CD4-positive, CD25-positive, alpha-beta regulatory T cell (primary cell): ENCODE measurements at regions not wholly inside any gene's neighbourhood (a gene's known extent, or its start where the extent isn't known, plus 50 kb on each side); places are given as distances from the start of the nearest gene placed in this dataset.

ENCODE experiments used
- ATAC-seq, 2 donors: fragments of 150-1000 bp; cut with Tn5 transposase; one replicate each; pipeline ENCODE4 v1.10.0; 2021; ENCODE audit warnings: low read depth in 2 of 2, moderate number of reproducible peaks in 2 of 2, moderate library complexity in 1 of 2
- DNase-seq, 3 donors: peaks; one replicate each; pipeline versions ENCODE4 v3.0.0 to v3.0.0-alpha.2; 2012 to 2022; ENCODE audit warnings: mixed read lengths in 1 of 3
- H3K27ac ChIP-seq: one replicate; pipeline ENCODE4 v1.7.0; 2013; ENCODE audit warnings: mild to moderate bottlenecking, low read length; ENCODE audit not compliant: insufficient read depth, poor library complexity, severe bottlenecking
- H3K27me3 ChIP-seq: one replicate; pipeline ENCODE4 v1.7.0; 2013; ENCODE audit warnings: low read length; ENCODE audit not compliant: control insufficient read depth, insufficient read depth
- H3K36me3 ChIP-seq: one replicate; pipeline ENCODE4 v1.7.0; 2013; ENCODE audit warnings: mild to moderate bottlenecking, low read length, moderate library complexity; ENCODE audit not compliant: control insufficient read depth, insufficient read depth
- H3K4me1 ChIP-seq: 2 replicates; pipeline ENCODE4 v1.7.0; 2013; ENCODE audit warnings: mild to moderate bottlenecking, low read length; ENCODE audit not compliant: insufficient read depth, control insufficient read depth, poor library complexity, severe bottlenecking
- H3K4me3 ChIP-seq: one replicate; pipeline ENCODE4 v1.7.0; 2013; ENCODE audit warnings: low read depth, mild to moderate bottlenecking, low read length, moderate library complexity
- H3K9me3 ChIP-seq, 2 experiments: 1 replicate in 1 of 2; 2 replicates in 1 of 2; pipeline ENCODE4 v1.7.0; 2013; ENCODE audit warnings: low read length in 2 of 2, mild to moderate bottlenecking in 1 of 2, moderate library complexity in 1 of 2; ENCODE audit not compliant: control insufficient read depth in 2 of 2
- H3K27ac Mint-ChIP-seq, 3 donors: one replicate each; pipeline ENCODE4 v1.8.0; 2020 to 2022; ENCODE audit warnings: mild to moderate bottlenecking in 3 of 3, mixed read lengths in 3 of 3, moderate library complexity in 2 of 3
- H3K27me3 Mint-ChIP-seq: one replicate; pipeline ENCODE4 v1.8.0; 2022; ENCODE audit warnings: mild to moderate bottlenecking, mixed read lengths
- H3K36me3 Mint-ChIP-seq: one replicate; pipeline ENCODE4 v1.8.0; 2020; ENCODE audit warnings: mixed read lengths
- H3K4me1 Mint-ChIP-seq, 4 donors: one replicate each; pipeline ENCODE4 v1.8.0; 2020 to 2022; ENCODE audit warnings: mixed read lengths in 4 of 4, mild to moderate bottlenecking in 1 of 4
- H3K4me3 Mint-ChIP-seq, 4 donors: one replicate each; pipeline ENCODE4 v1.8.0; 2020 to 2022; ENCODE audit warnings: mild to moderate bottlenecking in 4 of 4, mixed read lengths in 4 of 4, moderate library complexity in 3 of 4
- H3K9me3 Mint-ChIP-seq, 7 donors: one replicate each; pipeline ENCODE4 v1.8.0; 2020 to 2022; ENCODE audit warnings: mixed read lengths in 7 of 7, mild to moderate bottlenecking in 3 of 7, moderate library complexity in 2 of 7

GRCh38 chr2:144963031-144963430, 443.1 kb upstream of the ZEB2 start:
- Histone ChIP-seq H3K27me3 (no peaks in the 10 kb centered on the region), H3K27ac (no peak overlapping the region), H3K36me3 (no peaks in the 10 kb centered on the region), H3K4me3 (no peak overlapping the region), H3K4me1 (no peaks in the 10 kb centered on the region), H3K9me3 (no peaks in the 10 kb centered on the region)
- H3K27me3 Mint-ChIP-seq: no peaks in the 10 kb centered on the region
- no peak overlapping the region for H3K4me3 Mint-ChIP-seq
- peaks cover 0 to 17% (median 2%) of the 10 kb centered on the region in 7 donors for H3K9me3 Mint-ChIP-seq
- H3K36me3 Mint-ChIP-seq: no peaks in the 10 kb centered on the region
- no peaks in the 10 kb centered on the region for H3K4me1 Mint-ChIP-seq
- no peak for ATAC-seq
- no peak for DNase-seq
- H3K27ac Mint-ChIP-seq: no peak overlapping the region

DNA sequence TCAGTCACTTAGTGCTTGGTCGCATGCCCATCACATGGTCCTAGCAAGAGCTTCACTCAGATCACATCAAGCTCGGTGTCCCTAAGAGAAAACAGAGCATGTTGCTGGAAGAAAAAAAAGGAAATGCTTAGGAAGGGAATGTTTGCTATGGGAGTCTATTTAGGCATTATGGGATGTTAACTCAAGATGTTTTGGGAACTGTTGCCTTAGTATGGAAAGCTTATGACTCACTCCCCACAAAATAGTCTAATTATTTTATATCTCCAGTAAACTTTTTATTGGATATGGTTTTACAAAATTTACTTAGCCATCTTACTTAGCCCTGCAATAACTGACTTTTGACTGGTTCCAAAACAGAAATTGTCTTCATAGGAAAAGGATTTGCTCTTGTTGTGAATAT, 439.5 kb upstream of the ZEB2 start:
- Histone ChIP-seq H3K4me3 (no peak overlapping the region), H3K27ac (no peak overlapping the region), H3K27me3 (no peaks in the 10 kb centered on the region), H3K9me3 (no peaks in the 10 kb centered on the region), H3K36me3 (no peaks in the 10 kb centered on the region), H3K4me1 (no peaks in the 10 kb centered on the region)
- H3K9me3 Mint-ChIP-seq: peaks cover 0 to 7% (median 0%) of the 10 kb centered on the region in 7 donors
- no peak overlapping the region for H3K27ac Mint-ChIP-seq
- H3K27me3 Mint-ChIP-seq: no peaks in the 10 kb centered on the region
- no peaks in the 10 kb centered on the region for H3K36me3 Mint-ChIP-seq
- no peak overlapping the region for H3K4me3 Mint-ChIP-seq
- ATAC-seq: no peak
- no peaks in the 10 kb centered on the region for H3K4me1 Mint-ChIP-seq
- DNase-seq: no peak

GRCh38 chr2:144950899-144951560, 431.1 kb upstream of the ZEB2 start:
- H3K4me1 ChIP-seq: no peaks in the 10 kb centered on the region
- H3K4me3 Mint-ChIP-seq: no peak overlapping the region
- no peaks in the 10 kb centered on the region for H3K27me3 Mint-ChIP-seq
- H3K36me3 ChIP-seq: no peaks in the 10 kb centered on the region
- ATAC-seq: no peak
- H3K4me1 Mint-ChIP-seq: no peaks in the 10 kb centered on the region
- H3K4me3 ChIP-seq: no peak overlapping the region
- H3K27me3 ChIP-seq: no peaks in the 10 kb centered on the region
- no peak for DNase-seq
- H3K9me3 Mint-ChIP-seq: peaks cover 0 to 2% (median 0%) of the 10 kb centered on the region in 7 donors
- H3K27ac ChIP-seq: no peak overlapping the region
- no peaks in the 10 kb centered on the region for H3K9me3 ChIP-seq
- no peaks in the 10 kb centered on the region for H3K36me3 Mint-ChIP-seq
- no peak overlapping the region for H3K27ac Mint-ChIP-seq

- Histone ChIP-seq H3K27me3 (no peaks in the 10 kb centered on the region), H3K4me1 (no peaks in the 10 kb centered on the region), H3K36me3 (no peaks in the 10 kb centered on the region), H3K9me3 (no peaks in the 10 kb centered on the region), H3K4me3 (no peak overlapping the region), H3K27ac (no peak overlapping the region)
- Mint-ChIP-seq H3K36me3 (no peaks in the 10 kb centered on the region), H3K27ac (no peak overlapping the region), H3K4me3 (no peak overlapping the region), H3K27me3 (no peaks in the 10 kb centered on the region), H3K9me3 (peaks cover 0 to 2% (median 0%) of the 10 kb centered on the region in 7 donors), H3K4me1 (no peaks in the 10 kb centered on the region)
- DNase-seq (no peak), ATAC-seq (no peak)
Observed at GRCh38 chr2:144948205-144948855, 428.4 kb upstream of the ZEB2 start.

DNA sequence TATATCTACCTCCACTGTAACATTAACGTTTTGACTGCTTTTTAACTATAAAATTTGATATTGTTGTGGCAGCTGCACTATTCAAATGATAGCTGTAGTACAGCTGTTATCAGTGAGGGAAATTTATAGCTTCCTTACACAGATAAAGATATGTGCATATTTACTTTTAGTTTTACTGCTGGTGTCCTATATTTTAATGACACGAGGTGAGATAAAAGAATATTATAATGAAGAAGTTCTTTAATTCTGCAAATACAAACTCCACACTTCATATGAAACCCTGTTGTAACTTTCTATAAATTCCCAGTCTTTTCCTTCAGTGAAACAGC, 427.8 kb upstream of the ZEB2 start:
- Histone ChIP-seq H3K4me3 (no peak overlapping the region), H3K27ac (no peak overlapping the region), H3K36me3 (no peaks in the 10 kb centered on the region), H3K9me3 (no peaks in the 10 kb centered on the region), H3K4me1 (no peaks in the 10 kb centered on the region), H3K27me3 (no peaks in the 10 kb centered on the region)
- ATAC-seq: no peak
- Mint-ChIP-seq H3K9me3 (peaks cover 0 to 2% (median 0%) of the 10 kb centered on the region in 7 donors), H3K4me1 (no peaks in the 10 kb centered on the region), H3K27ac (no peak overlapping the region), H3K27me3 (no peaks in the 10 kb centered on the region), H3K4me3 (no peak overlapping the region), H3K36me3 (no peaks in the 10 kb centered on the region)
- no peak for DNase-seq

- ATAC-seq: no peak
- no peaks in the 10 kb centered on the region for H3K36me3 ChIP-seq
- H3K9me3 ChIP-seq: no peaks in the 10 kb centered on the region
- no peak overlapping the region for H3K27ac ChIP-seq
- no peak for DNase-seq
- no peak overlapping the region for H3K27ac Mint-ChIP-seq
- no peaks in the 10 kb centered on the region for H3K27me3 Mint-ChIP-seq
- H3K4me3 ChIP-seq: no peak overlapping the region
- H3K4me3 Mint-ChIP-seq: no peak overlapping the region
- peaks cover 0 to 2% (median 0%) of the 10 kb centered on the region in 7 donors for H3K9me3 Mint-ChIP-seq
- H3K4me1 Mint-ChIP-seq: no peaks in the 10 kb centered on the region
- H3K27me3 ChIP-seq: no peaks in the 10 kb centered on the region
- no peaks in the 10 kb centered on the region for H3K4me1 ChIP-seq
- no peaks in the 10 kb centered on the region for H3K36me3 Mint-ChIP-seq
Observed at GRCh38 chr2:144946263-144946662, 426.3 kb upstream of the ZEB2 start.

DNA sequence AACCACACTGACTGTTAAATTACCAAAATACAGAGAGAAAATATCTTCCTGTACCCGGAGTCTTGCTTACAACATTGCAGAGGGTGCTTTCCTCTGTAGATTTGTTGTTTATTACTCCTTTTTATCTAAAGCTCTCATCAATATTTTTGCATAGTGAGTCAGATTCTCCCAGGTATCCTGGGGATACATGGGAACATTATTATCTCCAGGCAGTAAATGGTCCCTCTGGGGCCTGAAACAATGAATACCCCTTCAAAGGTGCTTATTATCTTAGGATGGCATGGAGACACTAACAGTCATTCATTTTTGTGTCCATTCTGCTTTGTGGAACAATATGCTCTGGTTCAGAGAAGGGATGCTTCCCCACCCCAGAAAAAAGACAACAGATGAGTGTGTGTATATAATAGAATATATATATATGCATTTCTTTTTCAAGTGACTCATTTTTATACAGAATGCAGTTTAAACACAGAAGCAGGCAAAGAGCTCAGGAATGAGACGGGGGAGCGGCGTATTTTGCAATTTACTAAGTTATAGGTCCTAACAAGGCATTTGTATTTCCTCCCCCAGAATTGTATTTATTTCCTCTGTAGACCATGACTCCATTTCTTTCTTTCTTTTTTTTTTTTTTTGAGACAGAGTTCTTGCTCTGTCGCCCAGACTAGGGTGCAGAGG, 424.8 kb upstream of the ZEB2 start:
- no peaks in the 10 kb centered on the region for H3K9me3 ChIP-seq
- DNase-seq: no peak
- no peaks in the 10 kb centered on the region for H3K27me3 ChIP-seq
- H3K4me1 ChIP-seq: no peaks in the 10 kb centered on the region
- H3K36me3 ChIP-seq: no peaks in the 10 kb centered on the region
- Mint-ChIP-seq H3K27ac (no peak overlapping the region), H3K4me3 (no peak overlapping the region), H3K9me3 (peaks cover 0 to 2% (median 0%) of the 10 kb centered on the region in 7 donors), H3K36me3 (no peaks in the 10 kb centered on the region), H3K4me1 (no peaks in the 10 kb centered on the region), H3K27me3 (no peaks in the 10 kb centered on the region)
- H3K27ac ChIP-seq: no peak overlapping the region
- H3K4me3 ChIP-seq: no peak overlapping the region
- ATAC-seq: no peak

DNA sequence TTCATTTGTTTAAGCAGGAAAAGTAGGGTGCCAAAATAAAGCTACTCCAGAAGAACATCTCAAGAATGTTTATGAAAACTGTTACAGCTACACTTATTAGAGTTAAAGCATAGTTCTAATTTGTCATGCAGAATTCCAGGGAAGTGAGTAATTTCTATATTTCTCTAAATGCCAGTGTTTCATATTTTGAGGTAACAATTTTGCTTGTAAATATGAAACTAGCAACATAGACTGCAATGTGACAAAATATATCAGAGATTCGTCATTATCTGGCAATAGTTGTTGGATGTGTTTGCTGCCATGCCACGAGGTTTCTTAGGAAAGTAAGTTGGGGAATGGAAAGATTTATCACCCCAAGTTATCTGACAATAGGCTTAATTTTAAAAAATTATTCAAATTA, 424.1 kb upstream of the ZEB2 start:
- Histone ChIP-seq H3K4me3 (no peak overlapping the region), H3K9me3 (no peaks in the 10 kb centered on the region), H3K27me3 (peaks cover 2% of the 10 kb centered on the region), H3K36me3 (no peaks in the 10 kb centered on the region), H3K4me1 (no peaks in the 10 kb centered on the region), H3K27ac (no peak overlapping the region)
- no peak for ATAC-seq
- no peak for DNase-seq
- Mint-ChIP-seq H3K27ac (no peak overlapping the region), H3K9me3 (peaks cover 0 to 2% (median 0%) of the 10 kb centered on the region in 7 donors), H3K27me3 (no peaks in the 10 kb centered on the region), H3K4me3 (no peak overlapping the region), H3K36me3 (no peaks in the 10 kb centered on the region), H3K4me1 (no peaks in the 10 kb centered on the region)
